ENCODE measurements at regions not wholly inside any gene's neighbourhood (a gene's known extent, or its start where the extent isn't known, plus 50 kb on each side); places are given as distances from the start of the nearest gene placed in this dataset.

- DNase-seq (ENCODE audit: low read depth), result no peak
- TF ChIP-seq CTCF (conservative IDR thresholded peaks at IDR 0.05; ENCODE audit: low read depth, low read length), result no peak
- H3K4me3 ChIP-seq (ENCODE audit: low read depth, low read length), result no peak overlapping the region
Observed at GRCh38 chr2:64283006-64283570, 138.9 kb upstream of the PELI1 start.

- TF ChIP-seq CTCF (conservative IDR thresholded peaks at IDR 0.05; ENCODE audit: low read depth, low read length), result no peak
- no peak overlapping the region for H3K4me3 ChIP-seq (ENCODE audit: low read depth, low read length)
- no peak for DNase-seq (ENCODE audit: low read depth)
Observed at GRCh38 chr2:64283641-64284361, 139.6 kb upstream of the PELI1 start.

- DNase-seq (ENCODE audit: low read depth), result no peak
- no peak for TF ChIP-seq CTCF (conservative IDR thresholded peaks at IDR 0.05; ENCODE audit: low read depth, low read length)
Observed at GRCh38 chr2:64284751-64285150, 140.5 kb upstream of the PELI1 start.

GRCh38 chr2:64287202-64287740, 143.1 kb upstream of the PELI1 start:
- no peak for TF ChIP-seq CTCF (conservative IDR thresholded peaks at IDR 0.05; ENCODE audit: low read depth, low read length)
- no peak for DNase-seq (ENCODE audit: low read depth)
- H3K4me3 ChIP-seq (ENCODE audit: low read depth, low read length), result no peak overlapping the region

More at GRCh38 chr2:64284751-64285150, 140.5 kb upstream of the PELI1 start:
- H3K4me3 ChIP-seq (ENCODE audit: low read depth, low read length), result no peak overlapping the region

- no peak overlapping the region for H3K4me3 ChIP-seq (ENCODE audit: low read depth, low read length)
- DNase-seq (ENCODE audit: low read depth), result no peak
- TF ChIP-seq CTCF (conservative IDR thresholded peaks at IDR 0.05; ENCODE audit: low read depth, low read length), result no peak
Observed at GRCh38 chr2:64288321-64289193, 144.3 kb upstream of the PELI1 start.

- DNase-seq (ENCODE audit: low read depth), result no peak
- H3K4me3 ChIP-seq (ENCODE audit: low read depth, low read length), result no peak overlapping the region
- TF ChIP-seq CTCF (conservative IDR thresholded peaks at IDR 0.05; ENCODE audit: low read depth, low read length), result no peak
Observed at GRCh38 chr2:64289251-64289650, 145.0 kb upstream of the PELI1 start.

All from epithelial cell of proximal tubule (primary cell).